HUES48 (cell line): ENCODE measurements at regions not wholly inside any gene's neighbourhood (a gene's known extent, or its start where the extent isn't known, plus 50 kb on each side); places are given as distances from the start of the nearest gene placed in this dataset.

ENCODE experiments used
- H3K27ac ChIP-seq: one replicate; pipeline ENCODE4 v1.7.0; 2013; ENCODE audit warnings: low read depth, low read length, inconsistent platforms
- H3K27me3 ChIP-seq: 2 replicates; pipeline ENCODE4 v1.6.1; 2013; ENCODE audit warnings: mild to moderate bottlenecking, low read length; ENCODE audit not compliant: control insufficient read depth, insufficient read depth
- H3K36me3 ChIP-seq: 2 replicates; pipeline ENCODE4 v1.6.1; 2013; ENCODE audit warnings: low read length; ENCODE audit not compliant: control insufficient read depth, insufficient read depth
- H3K4me1 ChIP-seq: 2 replicates; pipeline ENCODE4 v1.6.1; 2013; ENCODE audit warnings: mild to moderate bottlenecking, low read length; ENCODE audit not compliant: control insufficient read depth, insufficient read depth
- H3K4me3 ChIP-seq: 2 replicates; pipeline ENCODE4 v1.5.1; 2013; ENCODE audit warnings: mild to moderate bottlenecking, low read depth, low read length
- H3K9ac ChIP-seq: 2 replicates; pipeline ENCODE4 v1.6.1; 2013; ENCODE audit warnings: mild to moderate bottlenecking, low read depth, low read length, moderate library complexity
- H3K9me3 ChIP-seq: 2 replicates; pipeline ENCODE4 v1.6.1; 2013; ENCODE audit warnings: low read length; ENCODE audit not compliant: control insufficient read depth, insufficient read depth

- no peak overlapping the region for H3K9ac ChIP-seq
- H3K36me3 ChIP-seq: no peaks in the 10 kb centered on the region
- no peaks in the 10 kb centered on the region for H3K4me1 ChIP-seq
- H3K4me3 ChIP-seq: no peak overlapping the region
- no peak overlapping the region for H3K27ac ChIP-seq
- H3K27me3 ChIP-seq: no peaks in the 10 kb centered on the region
- H3K9me3 ChIP-seq: no peaks in the 10 kb centered on the region
Observed at GRCh38 chr2:64704161-64704560, 50.4 kb upstream of the SERTAD2 start.

GRCh38 chr2:64704996-64705395, 51.3 kb upstream of the SERTAD2 start:
- no peak overlapping the region for H3K27ac ChIP-seq
- H3K9ac ChIP-seq: no peak overlapping the region
- H3K4me1 ChIP-seq: no peaks in the 10 kb centered on the region
- H3K9me3 ChIP-seq: no peaks in the 10 kb centered on the region
- H3K36me3 ChIP-seq: no peaks in the 10 kb centered on the region
- no peak overlapping the region for H3K4me3 ChIP-seq
- no peaks in the 10 kb centered on the region for H3K27me3 ChIP-seq

- H3K9me3 ChIP-seq: no peaks in the 10 kb centered on the region
- H3K4me3 ChIP-seq: no peak overlapping the region
Observed at GRCh38 chr2:64707276-64707675, 53.6 kb upstream of the SERTAD2 start.

DNA sequence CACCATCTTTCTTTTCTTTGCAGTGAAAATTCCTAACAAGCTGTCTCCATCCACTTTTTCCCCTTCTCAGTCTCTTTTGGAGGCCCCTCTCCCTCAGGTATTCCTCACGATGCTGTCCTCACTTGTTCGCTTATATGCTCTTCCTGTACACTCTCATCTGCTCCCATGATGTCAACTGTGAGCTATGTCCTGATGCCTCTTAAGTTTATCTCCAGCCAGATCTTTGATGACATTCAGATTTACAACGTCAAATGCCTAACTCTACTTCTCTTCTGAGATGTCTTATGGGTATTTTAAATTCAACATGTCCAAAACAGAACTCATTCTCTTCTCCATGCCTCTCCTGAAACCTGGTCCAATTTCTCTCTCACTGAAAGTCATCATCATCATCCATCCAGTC, 55.1 kb upstream of the SERTAD2 start:
- no peaks in the 10 kb centered on the region for H3K36me3 ChIP-seq
- no peaks in the 10 kb centered on the region for H3K4me1 ChIP-seq
- no peak overlapping the region for H3K4me3 ChIP-seq
- H3K27me3 ChIP-seq: no peaks in the 10 kb centered on the region
- H3K9ac ChIP-seq: no peak overlapping the region
- no peak overlapping the region for H3K27ac ChIP-seq
- no peaks in the 10 kb centered on the region for H3K9me3 ChIP-seq

More at GRCh38 chr2:64707276-64707675, 53.6 kb upstream of the SERTAD2 start:
- no peak overlapping the region for H3K9ac ChIP-seq
- H3K4me1 ChIP-seq: no peaks in the 10 kb centered on the region
- no peak overlapping the region for H3K27ac ChIP-seq
- H3K27me3 ChIP-seq: no peaks in the 10 kb centered on the region
- H3K36me3 ChIP-seq: no peaks in the 10 kb centered on the region

- H3K27ac ChIP-seq: no peak overlapping the region
- no peak overlapping the region for H3K4me3 ChIP-seq
- no peaks in the 10 kb centered on the region for H3K9me3 ChIP-seq
- H3K36me3 ChIP-seq: no peaks in the 10 kb centered on the region
- H3K9ac ChIP-seq: no peak overlapping the region
- no peaks in the 10 kb centered on the region for H3K4me1 ChIP-seq
- H3K27me3 ChIP-seq: no peaks in the 10 kb centered on the region
Observed at GRCh38 chr2:64711252-64711800, 57.6 kb upstream of the SERTAD2 start.

DNA sequence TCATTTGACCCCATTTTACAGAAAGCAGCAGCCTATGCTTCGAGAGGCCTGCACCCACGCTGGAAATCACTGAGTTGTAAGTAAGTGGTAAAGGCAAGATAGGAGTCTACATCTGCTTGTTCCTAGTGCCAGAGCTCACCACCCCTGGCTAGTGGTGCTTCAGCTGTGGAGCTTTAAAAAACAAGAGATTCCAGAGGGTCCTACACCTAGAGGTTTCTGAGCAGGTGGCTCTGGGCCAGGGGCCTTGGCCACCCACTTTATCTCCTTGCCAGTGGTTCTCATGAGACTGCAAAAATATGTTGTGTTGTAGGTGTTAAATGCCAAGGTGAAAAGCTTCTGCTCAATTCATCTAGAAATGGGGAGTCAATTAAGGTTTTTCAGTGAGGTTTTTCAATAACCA, 60.0 kb upstream of the SERTAD2 start:
- Histone ChIP-seq H3K9me3 (no peaks in the 10 kb centered on the region), H3K9ac (no peak overlapping the region), H3K27me3 (no peaks in the 10 kb centered on the region), H3K4me1 (no peaks in the 10 kb centered on the region), H3K36me3 (no peaks in the 10 kb centered on the region), H3K27ac (no peak overlapping the region), H3K4me3 (no peak overlapping the region)

DNA sequence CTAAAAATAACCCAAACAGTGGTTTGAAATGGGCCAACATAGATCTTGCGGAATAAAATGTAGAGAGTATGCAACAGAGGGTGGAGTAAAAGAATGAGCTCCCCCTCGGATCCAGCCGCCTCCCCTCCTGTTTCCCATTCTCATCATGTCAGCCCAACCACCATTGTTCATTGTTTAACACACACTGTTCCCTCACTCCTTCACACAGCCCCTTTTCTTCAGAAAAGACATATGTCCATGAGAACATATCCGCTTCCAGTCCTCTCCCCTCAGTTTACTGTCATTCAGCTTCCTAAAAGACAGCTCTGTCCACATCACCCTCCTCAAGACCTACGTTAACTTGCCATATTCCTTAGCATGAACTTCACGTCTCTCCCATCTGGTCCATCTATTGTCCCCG, 62.9 kb upstream of the SERTAD2 start:
- Histone ChIP-seq H3K27me3 (no peaks in the 10 kb centered on the region), H3K9ac (no peak overlapping the region), H3K9me3 (no peaks in the 10 kb centered on the region), H3K4me1 (no peaks in the 10 kb centered on the region), H3K36me3 (no peaks in the 10 kb centered on the region), H3K27ac (no peak overlapping the region), H3K4me3 (no peak overlapping the region)

- Histone ChIP-seq H3K36me3 (no peaks in the 10 kb centered on the region), H3K9ac (no peak overlapping the region), H3K27me3 (no peaks in the 10 kb centered on the region), H3K4me1 (no peaks in the 10 kb centered on the region), H3K4me3 (no peak overlapping the region), H3K9me3 (no peaks in the 10 kb centered on the region), H3K27ac (no peak overlapping the region)
Observed at GRCh38 chr2:64718250-64718885, 64.7 kb upstream of the SERTAD2 start.

GRCh38 chr2:64720535-64721319, 67.0 kb upstream of the SERTAD2 start:
- H3K27me3 ChIP-seq: no peaks in the 10 kb centered on the region
- H3K36me3 ChIP-seq: no peaks in the 10 kb centered on the region
- no peaks in the 10 kb centered on the region for H3K9me3 ChIP-seq
- no peak overlapping the region for H3K9ac ChIP-seq
- H3K4me3 ChIP-seq: no peak overlapping the region
- no peaks in the 10 kb centered on the region for H3K4me1 ChIP-seq
- no peak overlapping the region for H3K27ac ChIP-seq

DNA sequence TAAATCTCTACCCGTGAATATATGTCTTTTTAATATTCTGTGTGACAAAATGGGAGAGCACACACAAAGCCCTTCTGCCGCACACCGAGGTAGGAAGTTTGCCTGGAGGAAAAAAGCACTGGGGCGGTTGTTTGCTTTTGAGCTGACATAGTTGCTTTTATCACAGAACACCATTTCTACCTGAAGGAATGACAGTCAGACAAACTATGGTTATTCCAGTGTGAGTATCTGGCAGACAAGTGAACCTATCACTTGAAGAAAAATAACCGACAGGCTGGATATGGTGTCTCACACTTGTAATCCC, 67.6 kb upstream of the SERTAD2 start:
- Histone ChIP-seq H3K9ac (no peak overlapping the region), H3K36me3 (no peaks in the 10 kb centered on the region), H3K4me3 (no peak overlapping the region), H3K4me1 (peaks cover 4% of the 10 kb centered on the region; the same call in 1 of the 2 replicates), H3K27ac (no peak overlapping the region), H3K9me3 (no peaks in the 10 kb centered on the region), H3K27me3 (no peaks in the 10 kb centered on the region)

DNA sequence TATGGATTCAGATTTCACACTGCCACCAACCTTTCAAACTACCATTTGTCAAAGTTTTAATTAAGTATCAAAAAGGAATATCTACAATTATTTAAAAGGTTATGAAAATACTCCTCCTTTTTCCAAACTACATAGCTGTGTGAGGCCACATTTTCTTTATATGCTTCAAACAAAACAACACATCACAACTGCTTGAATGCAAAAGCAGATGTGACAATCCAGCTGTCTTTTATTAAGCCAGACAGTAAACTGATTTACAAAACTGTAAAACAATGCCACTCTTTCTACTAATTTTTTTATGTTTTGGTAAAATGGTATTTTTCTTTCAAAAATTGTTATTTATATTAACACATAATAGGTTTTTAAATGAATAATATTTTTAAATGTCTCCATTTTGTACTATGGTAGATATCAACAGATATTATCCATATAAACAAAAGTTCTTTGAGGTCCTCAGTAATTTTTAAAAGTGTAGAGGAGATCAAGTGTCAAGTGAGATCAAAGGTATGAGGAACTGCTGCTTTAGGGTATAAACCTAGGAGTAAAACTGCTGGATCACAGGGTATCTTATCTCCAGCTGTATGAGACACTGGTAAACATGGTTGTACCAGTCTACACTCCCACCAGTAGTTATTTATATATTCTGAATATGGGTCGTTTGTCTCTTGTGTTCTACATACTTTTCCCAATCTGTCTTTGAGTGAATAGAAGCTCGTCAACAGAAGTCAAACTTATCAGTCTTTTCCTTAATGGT, 68.8 kb upstream of the SERTAD2 start:
- no peaks in the 10 kb centered on the region for H3K36me3 ChIP-seq
- H3K4me1 ChIP-seq: peaks cover 15% of the 10 kb centered on the region
- no peak overlapping the region for H3K4me3 ChIP-seq
- no peak overlapping the region for H3K27ac ChIP-seq
- no peaks in the 10 kb centered on the region for H3K27me3 ChIP-seq
- no peak overlapping the region for H3K9ac ChIP-seq
- no peaks in the 10 kb centered on the region for H3K9me3 ChIP-seq
